Stimulated activated naive CD8-positive, alpha-beta T cell treated with anti-CD3 and anti-CD28 coated beads, Interleukin-15, Interleukin-2, amounts not matched to agents 100 ng/mL and 50 ng/mL, for 24 hours (primary cell): ENCODE measurements at regions not wholly inside any gene's neighbourhood (a gene's known extent, or its start where the extent isn't known, plus 50 kb on each side); places are given as distances from the start of the nearest gene placed in this dataset.

ENCODE experiments used
- H3K27ac Mint-ChIP-seq: one replicate; pipeline ENCODE4 v1.8.0; 2021; ENCODE audit warnings: mild to moderate bottlenecking, mixed read lengths
- H3K27me3 Mint-ChIP-seq: one replicate; pipeline ENCODE4 v1.8.0; 2021; ENCODE audit warnings: mixed read lengths
- H3K36me3 Mint-ChIP-seq: one replicate; pipeline ENCODE4 v1.8.0; 2021; ENCODE audit warnings: low read depth, mixed read lengths
- H3K4me1 Mint-ChIP-seq: one replicate; pipeline ENCODE4 v1.8.0; 2021; ENCODE audit warnings: low read depth, mixed read lengths
- H3K4me3 Mint-ChIP-seq: one replicate; pipeline ENCODE4 v1.8.0; 2021; ENCODE audit warnings: mild to moderate bottlenecking, mixed read lengths
- H3K9me3 Mint-ChIP-seq: one replicate; pipeline ENCODE4 v1.8.0; 2021; ENCODE audit warnings: mixed read lengths

GRCh38 chr9:87803623-87804345, 77.9 kb downstream of the CTSL start:
- H3K27ac Mint-ChIP-seq: no peak overlapping the region
- no peaks in the 10 kb centered on the region for H3K4me1 Mint-ChIP-seq
- H3K27me3 Mint-ChIP-seq: peaks cover 12% of the 10 kb centered on the region
- no peaks in the 10 kb centered on the region for H3K9me3 Mint-ChIP-seq
- H3K4me3 Mint-ChIP-seq: no peak overlapping the region
- no peaks in the 10 kb centered on the region for H3K36me3 Mint-ChIP-seq

DNA sequence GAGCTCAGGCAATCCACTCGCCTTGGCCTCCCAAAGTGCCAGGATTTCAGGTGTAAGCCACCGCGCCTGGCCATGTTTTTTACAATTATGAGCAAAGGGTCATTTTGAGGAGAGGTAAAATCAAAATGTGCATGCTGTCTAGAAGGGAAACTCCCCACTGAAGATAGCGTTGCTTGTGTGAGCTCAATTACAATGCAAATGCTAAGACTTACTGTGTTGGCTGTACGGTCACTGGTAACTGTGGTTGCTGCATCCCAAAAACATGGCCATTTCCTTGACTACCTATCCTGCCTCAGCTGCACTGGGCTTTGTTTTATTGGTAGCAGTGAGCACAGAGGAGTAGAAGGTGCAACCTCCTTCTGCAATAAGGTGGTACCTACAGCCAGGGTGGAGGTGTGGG, 77.4 kb upstream of the SPATA31E1 start:
- H3K27ac Mint-ChIP-seq: no peak overlapping the region
- H3K4me1 Mint-ChIP-seq: no peaks in the 10 kb centered on the region
- H3K27me3 Mint-ChIP-seq: peaks cover 19% of the 10 kb centered on the region
- H3K9me3 Mint-ChIP-seq: peaks cover 3% of the 10 kb centered on the region
- H3K4me3 Mint-ChIP-seq: no peak overlapping the region
- no peaks in the 10 kb centered on the region for H3K36me3 Mint-ChIP-seq

DNA sequence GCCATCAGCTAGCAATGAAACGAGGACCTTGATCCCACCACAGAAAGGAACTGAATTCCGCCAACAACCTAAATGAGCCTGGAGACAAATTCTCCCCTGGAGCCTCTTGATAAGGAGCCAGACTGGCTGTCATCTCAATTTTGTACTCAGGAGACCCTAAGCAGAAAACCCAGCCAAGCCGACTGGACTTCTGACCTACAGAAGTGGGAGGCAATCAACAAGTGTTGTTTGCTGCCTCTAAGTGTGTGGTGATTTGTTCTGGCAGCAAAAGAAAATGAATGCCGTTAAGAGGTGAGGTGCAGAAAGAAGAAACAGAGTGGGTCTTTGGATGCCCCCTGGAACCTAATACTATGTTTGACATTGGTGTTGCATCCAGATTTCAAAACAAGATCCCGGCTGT, 72.7 kb upstream of the SPATA31E1 start:
- Mint-ChIP-seq H3K36me3 (no peaks in the 10 kb centered on the region), H3K9me3 (peaks cover 3% of the 10 kb centered on the region), H3K4me1 (peaks cover 8% of the 10 kb centered on the region), H3K27ac (no peak overlapping the region), H3K4me3 (no peak overlapping the region), H3K27me3 (peaks cover 22% of the 10 kb centered on the region)

- Mint-ChIP-seq H3K27me3 (peaks cover 25% of the 10 kb centered on the region), H3K9me3 (peaks cover 3% of the 10 kb centered on the region), H3K4me1 (peaks cover 8% of the 10 kb centered on the region), H3K4me3 (no peak overlapping the region), H3K36me3 (no peaks in the 10 kb centered on the region), H3K27ac (no peak overlapping the region)
Observed at GRCh38 chr9:87810679-87811178, 71.9 kb upstream of the SPATA31E1 start.

DNA sequence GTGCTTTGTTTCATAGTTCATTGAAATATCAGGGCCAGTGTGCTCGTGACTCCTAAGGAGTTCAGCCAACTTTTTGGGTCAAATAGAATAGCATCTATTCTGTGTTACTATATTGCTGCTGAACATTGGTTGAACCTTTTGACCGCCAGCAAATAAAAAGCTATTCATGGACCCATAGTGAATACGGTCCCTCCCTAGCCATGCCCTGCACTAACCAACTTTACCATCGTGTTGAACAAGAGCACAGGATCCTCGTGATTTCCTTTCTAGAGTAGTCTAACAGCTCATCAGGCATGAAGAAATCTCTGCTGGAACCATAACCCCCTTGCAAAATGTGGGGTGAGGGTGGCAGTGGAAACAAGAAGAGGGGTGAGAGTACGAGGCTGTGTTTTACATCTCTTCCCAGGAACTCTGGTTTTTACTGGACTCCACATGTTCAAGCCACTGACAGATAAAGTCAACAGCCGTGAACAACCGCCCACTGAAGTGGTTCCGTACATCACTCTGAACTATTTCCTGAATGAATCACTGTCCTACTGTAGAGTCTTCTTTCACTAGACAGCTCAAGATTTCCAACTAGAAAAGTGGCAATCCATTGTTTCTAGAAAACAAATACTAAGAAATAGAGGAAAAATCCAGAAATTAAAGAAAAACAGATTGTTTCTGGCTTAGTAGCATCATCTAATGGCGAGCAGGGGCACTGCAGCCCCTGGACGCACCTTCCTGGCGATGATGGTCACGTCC, 70.1 kb upstream of the SPATA31E1 start:
- peaks cover 21% of the 10 kb centered on the region for H3K27me3 Mint-ChIP-seq
- no peak overlapping the region for H3K4me3 Mint-ChIP-seq
- H3K36me3 Mint-ChIP-seq: no peaks in the 10 kb centered on the region
- H3K9me3 Mint-ChIP-seq: peaks cover 3% of the 10 kb centered on the region
- H3K4me1 Mint-ChIP-seq: peaks cover 8% of the 10 kb centered on the region
- no peak overlapping the region for H3K27ac Mint-ChIP-seq

DNA sequence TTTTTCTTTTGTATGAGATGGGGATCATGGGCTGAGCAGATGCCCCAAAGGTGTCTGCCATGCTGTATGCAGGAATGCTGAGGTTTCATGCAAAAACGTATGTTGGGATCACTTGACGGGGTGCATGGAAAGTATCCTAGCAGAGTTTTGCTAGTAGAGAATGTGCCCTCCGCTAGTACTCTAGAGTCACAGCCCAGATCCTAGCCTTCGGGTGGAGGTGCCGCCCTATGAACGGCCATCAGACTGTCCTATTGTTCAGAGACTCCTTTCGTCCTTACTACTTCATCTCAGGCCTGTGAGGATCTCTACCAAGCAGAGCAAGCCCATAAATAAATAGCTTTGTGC, 69.6 kb upstream of the SPATA31E1 start:
- peaks cover 21% of the 10 kb centered on the region for H3K27me3 Mint-ChIP-seq
- H3K4me1 Mint-ChIP-seq: peaks cover 8% of the 10 kb centered on the region
- no peaks in the 10 kb centered on the region for H3K36me3 Mint-ChIP-seq
- peaks cover 3% of the 10 kb centered on the region for H3K9me3 Mint-ChIP-seq
- H3K4me3 Mint-ChIP-seq: no peak overlapping the region
- no peak overlapping the region for H3K27ac Mint-ChIP-seq

DNA sequence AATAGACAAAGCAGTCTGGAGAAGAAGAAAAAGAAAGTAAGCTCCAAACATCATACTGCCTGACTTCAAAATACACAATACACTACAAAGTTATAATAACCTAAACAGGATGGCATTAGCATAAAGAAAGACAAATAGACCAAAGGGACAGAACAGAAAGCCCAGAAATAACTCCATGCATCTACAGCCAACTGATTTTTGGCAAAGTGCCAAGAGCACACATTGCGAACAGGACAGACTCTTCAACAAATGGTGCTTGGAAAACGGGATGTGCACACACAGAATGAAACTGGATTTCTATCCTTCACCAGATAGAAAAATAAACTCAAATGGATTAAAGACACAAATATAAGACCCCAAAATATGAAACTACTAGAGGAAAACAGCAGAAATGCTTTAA, 66.6 kb upstream of the SPATA31E1 start:
- H3K27me3 Mint-ChIP-seq: peaks cover 13% of the 10 kb centered on the region
- H3K4me1 Mint-ChIP-seq: peaks cover 8% of the 10 kb centered on the region
- no peak overlapping the region for H3K27ac Mint-ChIP-seq
- H3K9me3 Mint-ChIP-seq: no peaks in the 10 kb centered on the region
- H3K36me3 Mint-ChIP-seq: no peaks in the 10 kb centered on the region
- H3K4me3 Mint-ChIP-seq: no peak overlapping the region

GRCh38 chr9:87818308-87818707, 64.4 kb upstream of the SPATA31E1 start:
- Mint-ChIP-seq H3K27me3 (peaks cover 9% of the 10 kb centered on the region), H3K36me3 (no peaks in the 10 kb centered on the region), H3K4me3 (no peak overlapping the region), H3K9me3 (no peaks in the 10 kb centered on the region), H3K4me1 (no peaks in the 10 kb centered on the region), H3K27ac (no peak overlapping the region)

DNA sequence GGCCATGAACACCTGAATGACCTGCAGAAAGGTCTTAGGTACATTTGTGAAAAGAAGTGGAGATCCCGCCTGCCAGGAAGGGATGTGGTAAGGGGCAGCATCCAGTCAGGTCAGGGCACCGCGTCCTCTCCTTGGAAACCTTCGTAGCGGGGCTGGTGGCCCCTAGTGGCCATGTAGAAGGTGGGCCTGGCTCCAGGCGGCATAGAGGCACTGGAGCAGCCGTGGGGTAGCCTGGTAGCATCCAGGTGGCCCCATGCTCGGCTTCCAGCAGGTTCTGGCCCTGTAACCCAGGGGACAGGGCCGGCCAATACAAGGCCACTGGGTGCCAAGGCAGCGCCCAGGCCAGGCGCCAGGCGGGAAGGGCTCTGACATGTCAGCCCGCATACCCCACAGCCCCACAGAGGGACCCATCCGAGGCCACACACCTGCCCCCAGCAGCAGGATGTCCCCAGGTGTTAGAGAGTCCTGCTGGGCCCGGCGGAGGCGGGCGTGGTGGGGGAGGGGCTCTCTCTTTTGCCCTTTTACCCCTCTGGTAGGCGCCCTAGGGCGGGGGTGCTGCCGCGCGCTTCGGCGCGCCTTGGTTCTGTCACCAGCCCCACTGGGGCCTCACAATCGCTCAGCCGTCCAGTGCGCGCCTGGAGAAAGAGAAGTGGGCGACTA, 58.3 kb upstream of the SPATA31E1 start:
- Mint-ChIP-seq H3K27me3 (peaks cover 7% of the 10 kb centered on the region), H3K4me3 (no peak overlapping the region), H3K9me3 (no peaks in the 10 kb centered on the region), H3K4me1 (no peaks in the 10 kb centered on the region), H3K36me3 (no peaks in the 10 kb centered on the region), H3K27ac (no peak overlapping the region)

- Mint-ChIP-seq H3K36me3 (no peaks in the 10 kb centered on the region), H3K4me1 (no peaks in the 10 kb centered on the region), H3K27me3 (peaks cover 12% of the 10 kb centered on the region), H3K4me3 (no peak overlapping the region), H3K27ac (no peak overlapping the region), H3K9me3 (no peaks in the 10 kb centered on the region)
Observed at GRCh38 chr9:87824886-87825285, 57.8 kb upstream of the SPATA31E1 start.

- Mint-ChIP-seq H3K27ac (no peak overlapping the region), H3K9me3 (no peaks in the 10 kb centered on the region), H3K4me1 (no peaks in the 10 kb centered on the region), H3K4me3 (no peak overlapping the region), H3K27me3 (peaks cover 14% of the 10 kb centered on the region), H3K36me3 (no peaks in the 10 kb centered on the region)
Observed at GRCh38 chr9:87826331-87826730, 56.3 kb upstream of the SPATA31E1 start.

DNA sequence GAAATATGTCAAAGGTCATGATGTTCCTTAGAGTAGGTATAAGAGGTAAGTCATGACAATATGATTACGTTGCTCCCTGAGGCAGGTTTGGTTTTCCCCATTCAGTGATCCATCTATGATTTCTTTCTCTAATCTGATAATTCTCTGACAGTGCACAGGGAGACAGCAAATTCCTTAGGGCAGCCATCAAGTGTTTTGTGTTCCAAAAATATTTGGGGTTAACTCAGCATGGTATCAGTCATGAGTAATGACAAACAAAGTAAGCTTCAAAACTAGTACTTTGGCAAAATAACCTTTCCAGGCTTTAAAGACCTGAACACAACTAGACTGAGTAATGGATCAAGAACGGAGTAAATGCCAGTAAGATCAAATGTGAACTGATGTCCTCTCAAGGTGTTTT, 55.3 kb upstream of the SPATA31E1 start:
- no peak overlapping the region for H3K27ac Mint-ChIP-seq
- H3K9me3 Mint-ChIP-seq: no peaks in the 10 kb centered on the region
- H3K27me3 Mint-ChIP-seq: peaks cover 14% of the 10 kb centered on the region
- H3K4me1 Mint-ChIP-seq: no peaks in the 10 kb centered on the region
- no peak overlapping the region for H3K4me3 Mint-ChIP-seq
- H3K36me3 Mint-ChIP-seq: no peaks in the 10 kb centered on the region

DNA sequence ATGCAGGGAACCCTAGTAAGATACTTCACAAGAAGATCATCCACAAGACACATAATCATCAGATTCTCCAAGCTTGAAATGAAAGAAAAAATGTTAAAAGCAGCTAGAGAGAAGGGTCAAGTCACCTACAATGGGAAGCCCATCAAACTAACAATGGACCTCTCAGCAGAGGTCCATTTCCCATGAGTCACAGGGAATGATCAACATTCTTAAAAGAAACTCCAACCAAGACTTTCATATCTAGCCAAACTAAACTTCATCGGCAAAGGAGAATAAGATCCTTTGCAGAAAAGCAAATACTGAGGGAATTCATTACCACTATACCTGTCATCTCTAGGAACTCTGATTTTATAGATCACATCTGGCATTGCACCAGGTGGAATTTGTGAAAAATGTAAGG, 52.9 kb upstream of the SPATA31E1 start:
- no peaks in the 10 kb centered on the region for H3K36me3 Mint-ChIP-seq

DNA sequence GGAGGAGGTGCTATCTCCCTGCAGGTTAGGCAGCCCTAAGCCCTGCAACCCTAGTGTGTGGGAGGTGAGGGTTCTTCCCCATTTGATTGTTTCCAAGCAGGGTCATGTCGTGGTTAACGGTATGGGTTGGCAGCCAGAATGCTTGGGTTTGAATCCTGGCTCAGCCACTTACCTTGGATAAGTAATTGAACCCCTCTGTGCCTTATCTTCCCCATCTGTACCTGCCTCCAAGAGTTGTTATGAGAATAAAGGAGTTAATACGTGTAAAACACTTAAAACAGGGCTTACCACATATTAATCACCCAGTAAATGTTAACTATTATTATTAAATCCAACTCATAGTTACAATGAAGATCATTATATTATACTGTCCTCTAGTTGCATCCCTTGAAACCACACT, 52.2 kb upstream of the SPATA31E1 start:
- H3K9me3 Mint-ChIP-seq: no peaks in the 10 kb centered on the region
- H3K4me1 Mint-ChIP-seq: no peaks in the 10 kb centered on the region
- H3K27ac Mint-ChIP-seq: no peak overlapping the region
- no peak overlapping the region for H3K4me3 Mint-ChIP-seq
- peaks cover 14% of the 10 kb centered on the region for H3K27me3 Mint-ChIP-seq
- no peaks in the 10 kb centered on the region for H3K36me3 Mint-ChIP-seq

More for the DNA sequence above, 52.9 kb upstream of the SPATA31E1 start:
- no peak overlapping the region for H3K4me3 Mint-ChIP-seq
- H3K27me3 Mint-ChIP-seq: peaks cover 14% of the 10 kb centered on the region
- no peak overlapping the region for H3K27ac Mint-ChIP-seq
- no peaks in the 10 kb centered on the region for H3K9me3 Mint-ChIP-seq
- H3K4me1 Mint-ChIP-seq: no peaks in the 10 kb centered on the region

- H3K27me3 Mint-ChIP-seq: peaks cover 14% of the 10 kb centered on the region
- H3K4me3 Mint-ChIP-seq: no peak overlapping the region
- H3K36me3 Mint-ChIP-seq: no peaks in the 10 kb centered on the region
- no peaks in the 10 kb centered on the region for H3K9me3 Mint-ChIP-seq
- no peaks in the 10 kb centered on the region for H3K4me1 Mint-ChIP-seq
- no peak overlapping the region for H3K27ac Mint-ChIP-seq
Observed at GRCh38 chr9:87831159-87831558, 51.5 kb upstream of the SPATA31E1 start.
